PC-9 (cell line): ENCODE measurements at regions not wholly inside any gene's neighbourhood (a gene's known extent, or its start where the extent isn't known, plus 50 kb on each side); places are given as distances from the start of the nearest gene placed in this dataset.

Experiments used
- BruUV-seq: library from RNA; stranded (reverse); fragments of 400-500 nt; replicated peaks from 2 replicates; lab custom pipeline; 2021; lab: Mats Ljungman, UMichigan
- CTCF ChIA-PET: fragments of 300-600 bp; sonication (Branson Sonifier 250); formaldehyde crosslinking; loops from one replicate; lab custom pipeline; 2022; ENCODE audit warnings: antibody characterized with exemption; lab: Charles Lee
- POLR2A ChIA-PET: fragments of 300-600 bp; sonication (Branson Sonifier 250); formaldehyde crosslinking; loops from one replicate; lab custom pipeline; 2022; ENCODE audit warnings: antibody characterized with exemption; ENCODE audit not compliant: unreplicated experiment; lab: Charles Lee
- DNase-seq, 2 experiments: peaks; one replicate each; pipeline versions ENCODE4 v3.0.0 to v3.0.0-alpha.2; 2015 to 2022; ENCODE audit warnings: mixed read lengths in 1 of 2
- H2AFZ ChIP-seq: fragments of 200-600 bp; sonication (generic); 2 replicates; pipeline ENCODE4 v1.8.1; 2017; ENCODE audit warnings: antibody characterized with exemption
- H3F3A ChIP-seq: fragments of 200-600 bp; sonication (generic); 2 replicates; pipeline ENCODE4 v1.8.1; 2017; ENCODE audit warnings: antibody characterized with exemption, mild to moderate bottlenecking, low read depth; ENCODE audit not compliant: insufficient read depth
- H3K27ac ChIP-seq: fragments of 200-600 bp; sonication (generic); 2 replicates; pipeline ENCODE4 v1.6.1; 2016; ENCODE audit warnings: mixed run types
- H3K27me3 ChIP-seq: fragments of 200-600 bp; sonication (generic); 2 replicates; pipeline ENCODE4 v1.6.1; 2016; ENCODE audit warnings: low read depth, mixed run types; ENCODE audit not compliant: insufficient read depth
- H3K36me3 ChIP-seq: fragments of 200-600 bp; sonication (generic); 2 replicates; pipeline ENCODE4 v1.6.1; 2016; ENCODE audit warnings: low read depth, mixed run types
- H3K4me1 ChIP-seq: fragments of 200-600 bp; sonication (generic); replicated peaks from 2 replicates; pipeline ENCODE4 v1.6.1; 2016; ENCODE audit warnings: mixed run types; ENCODE audit not compliant: insufficient read depth
- H3K4me2 ChIP-seq: fragments of 200-600 bp; sonication (generic); 2 replicates; pipeline ENCODE4 v1.6.1; 2017; ENCODE audit warnings: mixed run types
- H3K4me3 ChIP-seq: fragments of 200-600 bp; sonication (generic); 2 replicates; pipeline ENCODE4 v1.6.1; 2016; ENCODE audit warnings: mixed run types
- H3K79me2 ChIP-seq: fragments of 200-600 bp; sonication (generic); 2 replicates; pipeline ENCODE4 v1.6.1; 2017; ENCODE audit warnings: low read depth, mixed run types
- H3K9me2 ChIP-seq: fragments of 200-600 bp; sonication (generic); 2 replicates; pipeline ENCODE4 v1.8.1; 2017; ENCODE audit warnings: mild to moderate bottlenecking; ENCODE audit not compliant: insufficient read depth
- H3K9me3 ChIP-seq: fragments of 200-600 bp; sonication (generic); 2 replicates; pipeline ENCODE4 v1.8.1; 2016; ENCODE audit warnings: low read depth; ENCODE audit not compliant: insufficient read depth
- H4K20me1 ChIP-seq: fragments of 200-600 bp; sonication (generic); 2 replicates; pipeline ENCODE4 v1.8.1; 2017; ENCODE audit not compliant: insufficient read depth
- EZH2 ChIP-seq: fragments of 200-600 bp; sonication (generic); IDR thresholded peaks from 2 replicates; pipeline ENCODE4 v1.8.0; 2017; ENCODE audit warnings: antibody characterized with exemption, low read depth
- intact Hi-C: fragments of 100-400 bp; cut with micrococcal nuclease; formaldehyde crosslinking; loops from one replicate; pipeline ENCODE4 v1.10.0; 2022; ENCODE audit not compliant: unreplicated experiment
- TF ChIP-seq, protein P1 (sequence below): fragments of 200-600 bp; sonication (generic); conservative IDR thresholded peaks from 2 replicates; pipeline ENCODE4 v1.6.1; 2017; ENCODE audit warnings: mixed run types, antibody characterized with exemption, mild to moderate bottlenecking, moderate library complexity

DNA sequence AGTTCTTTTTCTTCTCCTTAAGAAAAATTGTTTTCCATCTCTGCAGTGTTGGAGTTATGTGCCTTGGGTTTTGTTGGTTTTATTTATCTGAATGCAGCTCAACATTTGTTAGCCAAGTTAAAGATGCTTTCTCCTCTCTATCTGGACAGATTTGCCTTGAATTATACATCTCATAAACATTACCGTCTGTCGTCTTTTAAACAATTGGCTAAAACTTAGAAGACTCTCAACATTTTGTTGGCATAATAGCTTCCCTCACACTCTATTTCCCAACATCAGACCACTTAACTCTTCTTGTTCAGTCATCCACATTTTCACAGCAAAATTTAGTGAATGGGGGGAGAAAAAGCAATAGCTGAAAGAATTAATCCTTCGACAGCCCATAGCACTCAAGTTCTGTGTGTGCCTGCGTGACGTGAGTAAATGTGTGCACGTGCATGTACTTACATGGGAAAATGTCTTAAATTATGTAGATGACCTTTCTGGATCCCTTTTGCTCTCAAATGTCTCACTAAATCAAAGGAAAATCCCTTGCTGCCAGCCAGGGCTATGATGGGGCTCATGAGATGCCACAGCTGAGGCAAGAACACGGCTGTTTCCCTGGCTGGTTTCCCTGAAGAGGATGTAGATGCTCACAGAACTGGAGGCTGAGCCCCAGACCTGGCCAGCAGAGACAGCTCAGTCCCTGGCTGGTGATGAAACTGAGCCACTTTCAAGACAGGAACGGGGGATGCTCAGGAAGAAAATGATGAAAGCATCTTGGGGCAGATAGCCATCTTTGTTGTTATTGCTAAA lies 382.2 kb downstream of the FBXW7 start:
- Histone ChIP-seq H3K79me2 (no peaks in the 10 kb centered on the region), H2AFZ (no peak overlapping the region), H3K36me3 (no peaks in the 10 kb centered on the region), H3K4me2 (no peak overlapping the region), H3K27ac (no peak overlapping the region), H3K4me3 (no peak overlapping the region), H3K4me1 (no peaks in the 10 kb centered on the region), H3F3A (no peaks in the 10 kb centered on the region), H4K20me1 (no peaks in the 10 kb centered on the region), H3K27me3 (no peaks in the 10 kb centered on the region), H3K9me2 (no peaks in the 10 kb centered on the region), H3K9me3 (no peaks in the 10 kb centered on the region)
- POLR2A ChIA-PET, result no interaction called here
- TF ChIP-seq, protein P1, sequence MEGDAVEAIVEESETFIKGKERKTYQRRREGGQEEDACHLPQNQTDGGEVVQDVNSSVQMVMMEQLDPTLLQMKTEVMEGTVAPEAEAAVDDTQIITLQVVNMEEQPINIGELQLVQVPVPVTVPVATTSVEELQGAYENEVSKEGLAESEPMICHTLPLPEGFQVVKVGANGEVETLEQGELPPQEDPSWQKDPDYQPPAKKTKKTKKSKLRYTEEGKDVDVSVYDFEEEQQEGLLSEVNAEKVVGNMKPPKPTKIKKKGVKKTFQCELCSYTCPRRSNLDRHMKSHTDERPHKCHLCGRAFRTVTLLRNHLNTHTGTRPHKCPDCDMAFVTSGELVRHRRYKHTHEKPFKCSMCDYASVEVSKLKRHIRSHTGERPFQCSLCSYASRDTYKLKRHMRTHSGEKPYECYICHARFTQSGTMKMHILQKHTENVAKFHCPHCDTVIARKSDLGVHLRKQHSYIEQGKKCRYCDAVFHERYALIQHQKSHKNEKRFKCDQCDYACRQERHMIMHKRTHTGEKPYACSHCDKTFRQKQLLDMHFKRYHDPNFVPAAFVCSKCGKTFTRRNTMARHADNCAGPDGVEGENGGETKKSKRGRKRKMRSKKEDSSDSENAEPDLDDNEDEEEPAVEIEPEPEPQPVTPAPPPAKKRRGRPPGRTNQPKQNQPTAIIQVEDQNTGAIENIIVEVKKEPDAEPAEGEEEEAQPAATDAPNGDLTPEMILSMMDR, result no peak
- TF ChIP-seq EZH2, result no peak
- intact Hi-C loops, result no loop called here
- CTCF ChIA-PET, result no interaction called here
- no TSS peak for BruUV-seq
- DNase-seq, result no peak

DNA sequence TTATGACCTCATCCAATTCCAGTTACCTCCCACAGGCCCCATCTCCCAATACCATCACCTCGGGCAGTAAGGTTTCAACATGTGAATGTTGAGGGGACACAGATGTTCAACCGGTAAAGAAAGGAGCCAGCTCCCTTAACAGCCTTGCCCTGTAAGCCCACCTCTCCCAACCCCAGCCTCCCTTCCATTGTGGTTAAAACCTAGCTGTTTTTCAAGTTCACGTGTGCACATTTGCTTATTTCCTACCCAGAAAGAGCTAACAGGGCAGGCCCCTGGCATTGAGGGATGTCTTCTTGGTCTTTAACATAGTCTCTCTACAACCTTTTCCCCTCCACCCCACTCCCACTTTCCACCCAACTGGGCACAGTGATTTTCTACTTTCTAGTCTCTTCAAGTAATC lies 385.7 kb downstream of the FBXW7 start:
- Histone ChIP-seq H2AFZ (no peak overlapping the region), H4K20me1 (no peaks in the 10 kb centered on the region), H3K4me2 (no peak overlapping the region), H3K36me3 (no peaks in the 10 kb centered on the region), H3K27ac (no peak overlapping the region), H3K4me3 (no peak overlapping the region), H3K9me3 (peaks cover 6% of the 10 kb centered on the region), H3K27me3 (no peaks in the 10 kb centered on the region), H3K4me1 (no peaks in the 10 kb centered on the region), H3F3A (no peaks in the 10 kb centered on the region), H3K9me2 (no peaks in the 10 kb centered on the region), H3K79me2 (no peaks in the 10 kb centered on the region)
- BruUV-seq, result no TSS peak
- TF ChIP-seq, protein P1, result no peak
- TF ChIP-seq EZH2, result no peak
- ChIA-PET POLR2A (no interaction called here), CTCF (interaction anchor here (0.6 kb wide), 1 partner anchor 567 kb away, joined by 3 read pairs; no protein-coding TSS in a partner anchor)
- intact Hi-C loops, result no loop called here
- DNase-seq, result no peak

DNA sequence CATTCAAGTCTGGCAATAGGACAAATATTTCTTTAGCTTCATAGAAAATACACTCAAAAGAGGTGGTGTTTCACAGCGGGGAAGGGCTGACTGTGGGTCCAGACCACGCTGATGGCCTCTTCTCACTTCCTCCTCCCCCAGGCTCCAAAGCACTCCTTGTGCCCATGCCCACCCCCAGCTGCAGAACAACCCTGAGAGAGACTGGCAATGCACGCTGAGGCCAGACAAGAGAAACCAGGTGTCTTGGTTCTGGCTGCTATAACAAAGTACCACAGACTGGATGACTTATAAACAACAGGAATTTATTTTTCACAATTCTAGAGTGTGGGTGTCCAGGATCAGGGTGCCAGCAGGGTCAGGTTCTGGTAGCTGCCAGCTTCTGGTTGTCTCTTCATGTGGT lies 386.1 kb downstream of the FBXW7 start:
- no peaks in the 10 kb centered on the region for H3K27me3 ChIP-seq
- no peaks in the 10 kb centered on the region for H3K4me1 ChIP-seq
- H3K27ac ChIP-seq, result no peak overlapping the region
- TF ChIP-seq, protein P1, result no peak
- no peak for TF ChIP-seq EZH2
- no peak overlapping the region for H3K4me2 ChIP-seq
- CTCF ChIA-PET, result no interaction called here
- no peak overlapping the region for H3K4me3 ChIP-seq
- BruUV-seq, result no TSS peak
- H4K20me1 ChIP-seq, result no peaks in the 10 kb centered on the region
- intact Hi-C loops, result no loop called here
- H3K9me3 ChIP-seq, result peaks cover 6% of the 10 kb centered on the region
- no peaks in the 10 kb centered on the region for H3K36me3 ChIP-seq
- no peaks in the 10 kb centered on the region for H3K79me2 ChIP-seq
- DNase-seq, result no peak
- POLR2A ChIA-PET, result no interaction called here
- no peaks in the 10 kb centered on the region for H3F3A ChIP-seq
- no peak overlapping the region for H2AFZ ChIP-seq
- H3K9me2 ChIP-seq, result no peaks in the 10 kb centered on the region
